ENCODE measurements at regions not wholly inside any gene's neighbourhood (a gene's known extent, or its start where the extent isn't known, plus 50 kb on each side); places are given as distances from the start of the nearest gene placed in this dataset.
A peak's percentile ranks its signal among the peaks of the same experiment; 100 is the strongest.
"Not testable (repeated sequence)": the region's sequence is repeated elsewhere in the genome, so short reads cannot be mapped to it uniquely, and the experiment has no call there.

DNA sequence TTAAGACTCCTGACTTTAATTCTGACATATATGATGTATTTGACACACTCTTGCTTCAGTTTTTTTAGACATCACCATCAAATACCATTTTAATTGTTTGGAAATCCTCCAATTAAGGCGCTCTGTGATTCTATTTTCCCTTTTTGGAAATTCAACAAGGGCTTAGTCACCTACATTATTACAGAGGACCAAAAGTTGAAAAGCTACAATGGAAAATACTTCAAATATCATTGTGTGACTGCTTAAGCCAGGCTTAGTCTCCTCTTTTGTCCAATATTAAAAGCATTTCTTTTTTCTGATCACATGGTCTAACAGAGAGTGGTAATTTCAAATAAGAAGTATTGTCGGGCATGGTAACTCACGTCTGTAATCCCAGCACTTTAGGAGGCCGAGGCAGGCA, 160.3 kb downstream of the CEMIP2 start:
- H3K27ac ChIP-seq: no peak overlapping the region

DNA sequence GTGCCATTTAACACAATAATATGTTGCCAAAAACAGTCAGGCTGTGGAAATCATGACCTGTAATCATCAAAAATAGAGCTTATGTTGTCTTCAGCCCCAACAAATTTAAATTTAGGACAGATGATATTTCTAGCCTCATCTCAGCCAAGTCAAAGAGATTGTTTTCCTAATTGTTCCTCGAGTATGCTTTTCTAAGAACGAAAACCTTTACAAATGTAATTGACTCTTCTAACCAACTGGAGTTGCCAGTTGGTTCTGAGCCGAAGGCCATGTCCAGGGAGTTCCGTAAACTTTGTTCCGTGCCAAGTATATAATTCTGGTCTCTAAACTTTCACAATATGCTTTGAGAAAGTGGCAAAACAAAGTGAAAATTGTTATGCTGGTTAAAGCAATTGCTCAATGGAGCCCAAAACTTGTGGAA, 160.8 kb downstream of the CEMIP2 start:
- TF ChIP-seq, protein P1, sequence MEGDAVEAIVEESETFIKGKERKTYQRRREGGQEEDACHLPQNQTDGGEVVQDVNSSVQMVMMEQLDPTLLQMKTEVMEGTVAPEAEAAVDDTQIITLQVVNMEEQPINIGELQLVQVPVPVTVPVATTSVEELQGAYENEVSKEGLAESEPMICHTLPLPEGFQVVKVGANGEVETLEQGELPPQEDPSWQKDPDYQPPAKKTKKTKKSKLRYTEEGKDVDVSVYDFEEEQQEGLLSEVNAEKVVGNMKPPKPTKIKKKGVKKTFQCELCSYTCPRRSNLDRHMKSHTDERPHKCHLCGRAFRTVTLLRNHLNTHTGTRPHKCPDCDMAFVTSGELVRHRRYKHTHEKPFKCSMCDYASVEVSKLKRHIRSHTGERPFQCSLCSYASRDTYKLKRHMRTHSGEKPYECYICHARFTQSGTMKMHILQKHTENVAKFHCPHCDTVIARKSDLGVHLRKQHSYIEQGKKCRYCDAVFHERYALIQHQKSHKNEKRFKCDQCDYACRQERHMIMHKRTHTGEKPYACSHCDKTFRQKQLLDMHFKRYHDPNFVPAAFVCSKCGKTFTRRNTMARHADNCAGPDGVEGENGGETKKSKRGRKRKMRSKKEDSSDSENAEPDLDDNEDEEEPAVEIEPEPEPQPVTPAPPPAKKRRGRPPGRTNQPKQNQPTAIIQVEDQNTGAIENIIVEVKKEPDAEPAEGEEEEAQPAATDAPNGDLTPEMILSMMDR (conservative IDR thresholded peaks at IDR 0.05): no peak

More for the DNA sequence above, 160.3 kb downstream of the CEMIP2 start:
- TF ChIP-seq, protein P1 (conservative IDR thresholded peaks at IDR 0.05): no peak

DNA sequence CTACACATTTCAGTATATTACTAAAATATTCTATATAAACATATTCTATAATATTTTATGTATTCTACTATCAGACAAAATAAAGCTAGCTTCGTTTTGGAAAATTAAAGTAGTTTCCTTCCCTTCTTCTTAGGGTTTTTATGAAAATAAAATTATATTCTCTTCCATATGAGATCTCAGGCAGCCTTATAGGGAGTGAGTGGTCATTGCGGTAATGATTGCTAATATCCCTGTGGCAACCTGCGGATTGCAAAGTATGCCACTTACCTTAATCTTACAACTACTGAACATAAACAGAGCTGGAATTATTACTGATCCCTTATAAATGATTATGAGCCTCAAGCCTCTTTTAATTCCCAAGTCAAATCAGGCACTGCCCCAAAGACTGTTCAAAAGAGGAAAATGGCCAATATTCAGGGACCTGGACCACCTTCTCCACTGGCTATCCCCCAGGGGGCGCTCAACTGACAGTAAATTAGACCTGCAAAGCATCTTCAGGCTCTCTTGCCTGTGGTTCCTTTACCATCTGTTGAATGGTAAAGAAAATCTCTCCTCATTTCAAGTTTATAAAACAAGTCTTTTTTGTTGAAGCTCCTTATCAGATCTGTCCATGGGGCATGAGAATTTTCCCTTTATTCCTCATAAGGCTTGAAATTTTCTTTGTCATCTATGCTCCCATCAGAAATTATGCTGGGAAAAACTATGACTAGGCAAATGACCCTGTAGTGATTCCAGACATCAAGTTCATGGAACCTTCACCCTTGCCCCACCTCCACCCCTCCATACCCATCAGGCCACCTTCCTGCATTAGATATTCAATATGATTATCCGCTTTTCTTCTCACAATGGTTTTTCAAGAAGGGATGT, 163.9 kb downstream of the CEMIP2 start:
- TF ChIP-seq, protein P1 (conservative IDR thresholded peaks at IDR 0.05): peak; percentile 82
- no peak overlapping the region for H3K27ac ChIP-seq

More for the DNA sequence above, 160.8 kb downstream of the CEMIP2 start:
- H3K27ac ChIP-seq: no peak overlapping the region

DNA sequence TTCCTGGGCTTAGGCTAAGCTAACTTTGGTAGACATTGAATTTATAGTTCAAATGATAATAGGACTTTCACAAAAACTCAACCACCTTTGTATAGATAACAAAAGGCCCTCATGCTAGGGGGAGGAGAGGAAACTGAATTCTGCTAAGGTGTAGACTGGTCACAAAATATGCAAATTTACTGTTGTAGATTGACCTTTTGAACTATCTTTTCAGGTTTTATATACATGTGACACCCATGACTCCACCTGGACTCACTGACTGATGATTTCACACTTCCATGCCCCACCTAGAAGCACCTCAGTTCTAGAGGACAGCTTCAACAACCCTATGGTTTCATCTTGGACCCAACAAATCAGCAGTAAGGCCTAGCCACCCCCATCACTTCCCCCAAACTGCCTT, 165.7 kb downstream of the CEMIP2 start:
- no peak overlapping the region for H3K27ac ChIP-seq
- TF ChIP-seq, protein P1 (conservative IDR thresholded peaks at IDR 0.05): no peak

DNA sequence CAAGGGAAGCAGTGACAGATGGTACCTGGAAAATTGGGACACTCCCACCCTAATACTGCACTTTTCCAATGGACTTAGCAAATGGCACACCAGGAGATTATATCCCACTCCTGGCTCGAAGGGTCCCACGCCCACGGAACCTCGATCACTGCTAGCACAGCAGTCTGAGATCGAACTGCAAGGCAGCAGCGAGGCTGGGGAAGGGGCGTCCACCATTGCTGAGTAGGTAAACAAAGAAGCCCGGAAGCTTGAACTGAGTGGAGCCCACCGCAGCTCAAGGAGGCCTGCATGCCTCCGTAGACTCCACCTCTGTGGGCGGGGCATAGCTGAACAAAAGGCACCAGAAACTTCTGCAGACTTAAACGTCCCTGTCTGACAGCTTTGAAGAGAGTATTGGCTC, 172.6 kb downstream of the CEMIP2 start:
- H3K27ac ChIP-seq: not testable (repeated sequence)

DNA sequence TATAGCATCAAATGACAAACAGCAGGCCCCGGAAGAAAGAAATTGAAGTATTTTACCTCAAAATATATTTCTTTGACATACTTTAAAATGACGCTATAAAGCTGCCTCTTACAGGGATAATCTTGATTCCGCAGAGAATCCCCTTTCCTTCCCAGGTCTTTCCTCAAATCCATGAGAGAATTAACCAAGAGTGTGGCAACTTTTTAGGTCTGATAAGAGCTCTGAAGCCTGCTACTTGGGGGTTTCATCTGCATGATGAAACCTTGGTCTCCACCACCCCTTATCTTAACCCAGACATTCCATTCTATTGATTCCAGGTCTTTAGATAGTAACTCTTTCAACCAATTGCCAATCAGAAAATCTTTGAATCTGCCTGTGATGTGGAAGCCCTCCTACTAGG, 173.8 kb downstream of the CEMIP2 start:
- TF ChIP-seq, protein P1 (conservative IDR thresholded peaks at IDR 0.05): no peak
- H3K27ac ChIP-seq: no peak overlapping the region

DNA sequence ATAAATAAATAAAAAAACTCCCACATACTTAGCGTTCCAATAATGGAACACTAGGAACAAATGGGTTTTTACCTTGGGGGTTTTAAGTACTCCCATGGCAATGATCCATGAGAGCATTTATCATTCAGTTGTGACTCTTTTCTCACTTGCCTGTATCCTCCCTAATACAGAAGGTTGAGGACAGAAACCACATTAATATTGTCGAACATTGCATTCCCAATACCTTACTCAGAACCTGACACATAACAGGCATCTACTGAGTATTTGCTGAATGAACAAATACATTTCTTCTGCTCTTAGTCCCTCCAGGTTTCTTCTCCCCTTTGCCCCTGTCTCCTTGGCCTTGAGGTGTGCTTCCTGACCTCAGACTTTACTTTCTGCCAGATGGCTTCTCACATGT, 175.9 kb downstream of the CEMIP2 start:
- no peak overlapping the region for H3K27ac ChIP-seq
- TF ChIP-seq, protein P1 (conservative IDR thresholded peaks at IDR 0.05): no peak

DNA sequence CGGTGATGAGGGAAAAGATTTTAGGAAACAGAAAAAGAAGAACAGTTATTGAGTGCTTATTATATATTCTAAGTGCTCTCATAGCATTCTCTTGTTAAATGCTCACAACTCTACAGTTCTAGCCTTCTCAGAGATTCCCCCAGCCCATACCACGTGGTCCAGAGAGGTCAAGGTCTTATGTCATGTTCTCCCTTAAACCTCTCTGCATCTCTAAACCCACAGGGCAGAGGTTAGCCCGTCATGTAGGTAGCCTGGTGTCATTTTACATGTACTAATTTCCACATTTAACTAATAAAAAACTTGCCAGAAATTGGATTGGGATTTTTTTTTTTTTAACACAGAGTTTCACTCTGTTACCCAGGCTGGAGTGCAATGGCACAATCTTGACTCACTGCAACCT, 178.0 kb downstream of the CEMIP2 start:
- TF ChIP-seq, protein P1 (conservative IDR thresholded peaks at IDR 0.05): no peak
- no peak overlapping the region for H3K27ac ChIP-seq
